ACHN (cell line): ENCODE measurements at regions not wholly inside any gene's neighbourhood (a gene's known extent, or its start where the extent isn't known, plus 50 kb on each side); places are given as distances from the start of the nearest gene placed in this dataset.

Experiments
- DNase-seq: peaks from one replicate; pipeline ENCODE4 v3.0.0-alpha.2; 2015
- in situ Hi-C: cut with HindIII; loops from 2 replicates; pipeline ENCODE4 v1.10.0; 2017; ENCODE audit warnings: low sequenced_read_pairs, low pct_ligation_motif_present, low pct_unique_long_range_greater_than_20kb

GRCh38 chr15:60297047-60297446 lies 100.7 kb downstream of the ANXA2 start:
- in situ Hi-C loops, result no loop called here
- no peak for DNase-seq
